ENCODE measurements at regions not wholly inside any gene's neighbourhood (a gene's known extent, or its start where the extent isn't known, plus 50 kb on each side); places are given as distances from the start of the nearest gene placed in this dataset.

- Histone ChIP-seq H3K4me2 (no peak overlapping the region), H3K27ac (no peak overlapping the region), H3K9ac (no peak overlapping the region), H3K27me3 (no peaks in the 10 kb centered on the region), H4K20me1 (no peaks in the 10 kb centered on the region), H3K9me3 (peaks cover 21% of the 10 kb centered on the region), H3K4me3 (no peak overlapping the region), H3K4me1 (no peaks in the 10 kb centered on the region), H3K36me3 (no peaks in the 10 kb centered on the region)
- TF ChIP-seq Cebpa-rat (IDR thresholded peaks at IDR 0.05) = no peak
These were observed 50.5 kb upstream of the POU2AF2 start for GRCh38 chr11:111194860-111195568.

- no peak overlapping the region for H3K27ac ChIP-seq
- H3K9me3 ChIP-seq = peaks cover 21% of the 10 kb centered on the region
- H3K36me3 ChIP-seq = no peaks in the 10 kb centered on the region
- H3K4me2 ChIP-seq = no peak overlapping the region
- TF ChIP-seq Cebpa-rat (IDR thresholded peaks at IDR 0.05) = no peak
- no peaks in the 10 kb centered on the region for H3K4me1 ChIP-seq
- H4K20me1 ChIP-seq = no peaks in the 10 kb centered on the region
- no peak overlapping the region for H3K4me3 ChIP-seq
- H3K27me3 ChIP-seq = no peaks in the 10 kb centered on the region
- H3K9ac ChIP-seq = no peak overlapping the region
These were observed 51.5 kb upstream of the POU2AF2 start for GRCh38 chr11:111193924-111194490.

DNA sequence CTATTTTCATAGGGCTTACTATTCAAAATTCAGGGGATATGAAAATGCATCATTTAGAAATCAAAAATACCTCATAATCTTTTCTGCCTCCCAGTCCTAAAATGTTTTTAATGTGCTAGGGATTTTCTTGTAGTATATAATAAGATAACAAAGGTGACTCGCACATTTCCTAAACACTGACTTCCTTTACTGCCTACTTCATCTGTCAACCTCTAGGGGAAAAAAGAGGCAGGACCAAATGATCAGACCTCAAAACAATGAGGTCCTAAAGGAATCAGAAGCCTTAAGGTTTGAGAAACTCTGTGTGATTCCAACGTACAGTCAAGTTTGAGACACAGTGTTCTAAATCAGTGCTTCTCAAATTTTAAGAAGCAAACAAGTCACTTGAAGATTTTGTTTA, 56.1 kb upstream of the POU2AF2 start:
- H3K4me2 ChIP-seq = no peak overlapping the region
- H4K20me1 ChIP-seq = no peaks in the 10 kb centered on the region
- H3K9ac ChIP-seq = no peak overlapping the region
- no peaks in the 10 kb centered on the region for H3K27me3 ChIP-seq
- no peaks in the 10 kb centered on the region for H3K36me3 ChIP-seq
- peaks cover 27% of the 10 kb centered on the region for H3K4me1 ChIP-seq
- peaks cover 33% of the 10 kb centered on the region for H3K9me3 ChIP-seq
- no peak overlapping the region for H3K27ac ChIP-seq
- H3K4me3 ChIP-seq = no peak overlapping the region
- no peak for TF ChIP-seq Cebpa-rat (IDR thresholded peaks at IDR 0.05)

DNA sequence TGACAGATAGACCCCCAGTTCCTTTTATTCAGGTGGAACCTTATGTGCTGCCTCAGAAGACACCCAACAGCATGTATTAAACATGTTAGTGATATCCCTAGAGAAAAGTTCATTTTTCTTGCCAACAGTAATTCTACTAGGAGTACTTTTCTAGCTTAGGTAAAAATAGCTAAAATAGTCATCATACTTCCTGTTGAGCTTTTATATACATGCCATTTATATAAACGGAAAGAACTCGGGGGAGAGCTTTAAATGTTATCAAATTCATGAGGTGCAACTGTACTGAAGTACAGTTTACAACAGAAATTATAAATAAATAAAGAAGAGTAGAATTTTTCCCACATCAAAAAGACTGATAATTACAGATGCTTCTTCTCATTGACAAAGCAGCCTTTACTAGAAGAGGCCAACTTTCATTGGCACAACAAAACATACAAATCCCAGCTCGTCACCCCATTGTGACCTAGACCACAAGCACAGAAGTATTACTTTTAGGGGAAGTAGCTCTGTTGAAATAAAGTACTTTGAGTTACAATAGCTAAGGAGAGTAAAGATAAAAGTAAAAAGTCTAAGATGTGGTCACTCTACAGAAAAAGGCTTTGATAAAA, 59.1 kb upstream of the POU2AF2 start:
- H3K4me2 ChIP-seq = peak overlapping the region; percentile 62
- no peaks in the 10 kb centered on the region for H3K27me3 ChIP-seq
- H3K4me1 ChIP-seq = peaks cover 33% of the 10 kb centered on the region
- no peaks in the 10 kb centered on the region for H3K36me3 ChIP-seq
- H4K20me1 ChIP-seq = no peaks in the 10 kb centered on the region
- no peak overlapping the region for H3K27ac ChIP-seq
- no peak for TF ChIP-seq Cebpa-rat (IDR thresholded peaks at IDR 0.05)
- H3K9ac ChIP-seq = no peak overlapping the region
- peaks cover 13% of the 10 kb centered on the region for H3K9me3 ChIP-seq
- H3K4me3 ChIP-seq = no peak overlapping the region

- no peak overlapping the region for H3K27ac ChIP-seq
- TF ChIP-seq Cebpa-rat (IDR thresholded peaks at IDR 0.05) = no peak
- H4K20me1 ChIP-seq = no peaks in the 10 kb centered on the region
- peak overlapping the region; percentile 62 for H3K4me2 ChIP-seq
- H3K4me3 ChIP-seq = no peak overlapping the region
- H3K4me1 ChIP-seq = peaks cover 35% of the 10 kb centered on the region
- H3K36me3 ChIP-seq = no peaks in the 10 kb centered on the region
- peaks cover 13% of the 10 kb centered on the region for H3K9me3 ChIP-seq
- H3K27me3 ChIP-seq = no peaks in the 10 kb centered on the region
- no peak overlapping the region for H3K9ac ChIP-seq
These were observed 60.3 kb upstream of the POU2AF2 start for GRCh38 chr11:111185266-111185665.

DNA sequence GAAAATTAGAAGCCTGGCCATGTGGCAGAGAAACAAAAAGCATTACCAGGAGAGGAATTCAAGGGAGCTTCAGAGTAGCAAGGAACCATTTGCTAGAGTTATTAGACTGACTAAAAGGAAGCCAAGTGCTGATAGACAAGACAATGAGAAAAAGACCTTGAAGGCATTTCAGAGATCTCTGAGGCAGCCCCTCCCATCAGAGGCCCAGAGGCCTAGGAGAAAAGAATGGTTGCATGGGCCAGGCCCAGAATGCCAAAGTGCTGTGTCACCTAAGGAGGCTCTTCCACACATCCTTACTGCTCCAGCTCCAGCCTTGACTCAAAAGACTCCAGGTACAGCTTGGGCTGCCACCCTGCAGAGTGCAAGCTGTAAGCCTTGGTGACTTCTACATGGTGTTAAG, 61.8 kb upstream of the POU2AF2 start:
- Histone ChIP-seq H3K4me2 (no peak overlapping the region), H3K36me3 (no peaks in the 10 kb centered on the region), H3K4me1 (peaks cover 50% of the 10 kb centered on the region), H3K9me3 (peaks cover 9% of the 10 kb centered on the region), H4K20me1 (no peaks in the 10 kb centered on the region), H3K27me3 (no peaks in the 10 kb centered on the region), H3K4me3 (no peak overlapping the region), H3K9ac (no peak overlapping the region), H3K27ac (no peak overlapping the region)
- no peak for TF ChIP-seq Cebpa-rat (IDR thresholded peaks at IDR 0.05)

- Histone ChIP-seq H4K20me1 (no peaks in the 10 kb centered on the region), H3K36me3 (no peaks in the 10 kb centered on the region), H3K4me2 (peak overlapping the region; percentile 30), H3K4me3 (no peak overlapping the region), H3K9me3 (no peaks in the 10 kb centered on the region), H3K4me1 (peaks cover 43% of the 10 kb centered on the region), H3K27me3 (no peaks in the 10 kb centered on the region), H3K27ac (no peak overlapping the region), H3K9ac (no peak overlapping the region)
- TF ChIP-seq Cebpa-rat (IDR thresholded peaks at IDR 0.05) = no peak
These were observed 66.2 kb upstream of the POU2AF2 start for GRCh38 chr11:111179184-111179910.

DNA sequence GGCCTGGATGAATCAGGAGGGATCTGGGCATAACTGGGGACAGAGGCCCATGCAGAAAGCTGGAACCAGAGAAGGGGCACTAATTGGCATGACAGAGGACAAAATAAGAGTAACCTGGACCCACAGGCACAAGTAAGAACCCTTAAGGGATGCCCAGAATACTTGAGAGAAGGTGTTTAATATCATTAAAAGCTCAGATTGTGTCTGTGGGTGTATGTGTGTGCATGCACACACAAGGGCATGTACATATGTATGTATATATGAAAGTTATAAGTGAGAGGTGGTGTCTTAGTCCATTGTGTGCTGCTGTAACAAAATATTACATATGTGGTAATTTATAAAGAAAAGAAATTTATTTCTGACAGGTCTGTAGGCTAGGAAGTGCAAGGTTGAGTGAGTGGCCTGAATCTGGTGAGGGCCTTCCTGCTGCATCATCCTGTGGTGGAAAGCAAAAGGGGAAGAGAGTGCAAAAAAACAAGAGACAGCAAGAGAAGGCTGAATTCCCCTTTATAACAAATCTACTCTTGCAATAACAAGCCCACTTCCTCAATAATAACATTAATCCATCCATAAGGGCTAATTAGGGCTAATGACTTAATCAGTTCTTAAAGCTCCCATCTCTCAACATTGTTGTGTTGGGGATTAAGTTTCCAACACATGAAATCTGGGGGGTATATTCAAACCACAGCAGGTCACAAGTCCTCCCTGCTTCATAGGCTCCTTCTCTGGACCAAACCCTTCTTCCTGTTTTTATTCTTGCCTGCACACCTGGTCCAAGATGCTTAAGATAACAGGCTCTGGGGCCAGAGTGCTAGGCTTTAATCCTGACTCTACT, 68.3 kb upstream of the POU2AF2 start:
- Histone ChIP-seq H3K4me1 (peaks cover 37% of the 10 kb centered on the region), H3K27me3 (no peaks in the 10 kb centered on the region), H3K27ac (no peak overlapping the region), H3K4me3 (no peak overlapping the region), H3K36me3 (no peaks in the 10 kb centered on the region), H3K9me3 (no peaks in the 10 kb centered on the region), H3K9ac (no peak overlapping the region), H4K20me1 (no peaks in the 10 kb centered on the region), H3K4me2 (peak overlapping the region; percentile 57)
- no peak for TF ChIP-seq Cebpa-rat (IDR thresholded peaks at IDR 0.05)

- Histone ChIP-seq H3K36me3 (no peaks in the 10 kb centered on the region), H3K27ac (no peak overlapping the region), H3K9ac (no peak overlapping the region)
These were observed 68.9 kb upstream of the POU2AF2 start for GRCh38 chr11:111176603-111177002.

More at GRCh38 chr11:111176603-111177002, 68.9 kb upstream of the POU2AF2 start:
- Histone ChIP-seq H3K9me3 (no peaks in the 10 kb centered on the region), H3K4me3 (no peak overlapping the region), H3K4me2 (peak overlapping the region; percentile 57; the same call in 1 of the 2 replicates), H3K4me1 (peaks cover 37% of the 10 kb centered on the region), H4K20me1 (no peaks in the 10 kb centered on the region), H3K27me3 (no peaks in the 10 kb centered on the region)
- no peak for TF ChIP-seq Cebpa-rat (IDR thresholded peaks at IDR 0.05)
